ENCODE measurements at regions not wholly inside any gene's neighbourhood (a gene's known extent, or its start where the extent isn't known, plus 50 kb on each side); places are given as distances from the start of the nearest gene placed in this dataset.

DNA sequence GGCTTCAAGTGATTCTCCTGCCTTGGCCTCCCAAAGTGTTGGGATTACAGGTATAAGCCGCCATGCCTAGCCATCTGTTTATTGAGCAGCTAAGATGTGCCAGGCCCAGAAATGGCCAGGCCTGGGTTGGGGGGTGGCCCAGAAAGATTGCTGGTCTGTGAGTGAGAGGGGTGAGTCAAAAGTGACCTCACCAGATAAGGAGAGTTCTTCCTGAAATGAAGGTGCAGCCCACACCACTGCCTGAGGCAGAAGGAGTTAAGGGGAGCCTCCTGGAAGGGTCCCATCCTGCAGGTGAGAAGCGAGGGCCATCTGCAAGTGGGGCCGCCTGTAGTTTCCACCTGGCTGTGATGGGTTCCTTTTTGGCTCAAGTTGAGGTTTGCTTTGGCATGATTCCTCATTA is 96.9 kb upstream of the KLF4 start:
- H3K4me1 Mint-ChIP-seq (ENCODE audit: low read depth, unreplicated experiment), result peaks cover 7% of the 10 kb centered on the region
- Histone ChIP-seq H3K4me2 (ENCODE audit: low read length) (no peak overlapping the region), H3K27me3 (ENCODE audit: insufficient read depth, low read length) (peaks cover 2% of the 10 kb centered on the region), H3K36me3 (ENCODE audit: insufficient read depth, low read length) (no peaks in the 10 kb centered on the region), H3K27ac (ENCODE audit: low read depth, low read length) (no peak overlapping the region), H3K79me2 (ENCODE audit: insufficient read depth, low read length) (no peaks in the 10 kb centered on the region), H2AFZ (ENCODE audit: low read depth, low read length) (no peak overlapping the region), H3K9ac (ENCODE audit: low read length) (no peak overlapping the region), H3K4me3 (ENCODE audit: insufficient read depth, low read depth, low read length) (no peak overlapping the region), H3K4me1 (ENCODE audit: insufficient read depth, low read length) (no peaks in the 10 kb centered on the region), H4K20me1 (ENCODE audit: insufficient read depth, low read length) (no peaks in the 10 kb centered on the region), H3K9me3 (ENCODE audit: insufficient read depth, low read depth, low read length) (no peaks in the 10 kb centered on the region)
- DNase-seq (ENCODE audit: low read depth), result no peak
- no peaks in the 10 kb centered on the region for H3K36me3 Mint-ChIP-seq (ENCODE audit: low read depth, unreplicated experiment)
- no peak overlapping the region for H3K27ac Mint-ChIP-seq (ENCODE audit: unreplicated experiment)
- TF ChIP-seq CTCF (IDR thresholded peaks at IDR 0.05; ENCODE audit: insufficient read depth, low read depth, low read length) (no peak), EZH2 (IDR thresholded peaks at IDR 0.05; ENCODE audit: insufficient read depth, low read length) (no peak)
- no peak overlapping the region for H3K4me3 Mint-ChIP-seq (ENCODE audit: unreplicated experiment)
- H3K9me3 Mint-ChIP-seq (ENCODE audit: unreplicated experiment), result no peaks in the 10 kb centered on the region
- peaks cover 45% of the 10 kb centered on the region for H3K27me3 Mint-ChIP-seq (ENCODE audit: low read depth, unreplicated experiment)
- no peak for FAIRE-seq

GRCh38 chr9:107585465-107585864 is 95.9 kb upstream of the KLF4 start:
- Histone ChIP-seq H3K79me2 (ENCODE audit: insufficient read depth, low read length) (no peaks in the 10 kb centered on the region), H3K27me3 (ENCODE audit: insufficient read depth, low read length) (peaks cover 2% of the 10 kb centered on the region), H3K9me3 (ENCODE audit: insufficient read depth, low read depth, low read length) (no peaks in the 10 kb centered on the region), H2AFZ (ENCODE audit: low read depth, low read length) (no peak overlapping the region), H3K4me2 (ENCODE audit: low read length) (no peak overlapping the region), H3K27ac (ENCODE audit: low read depth, low read length) (no peak overlapping the region), H4K20me1 (ENCODE audit: insufficient read depth, low read length) (no peaks in the 10 kb centered on the region), H3K9ac (ENCODE audit: low read length) (no peak overlapping the region), H3K36me3 (ENCODE audit: insufficient read depth, low read length) (no peaks in the 10 kb centered on the region), H3K4me3 (ENCODE audit: insufficient read depth, low read depth, low read length) (no peak overlapping the region), H3K4me1 (ENCODE audit: insufficient read depth, low read length) (no peaks in the 10 kb centered on the region)
- Mint-ChIP-seq H3K27me3 (ENCODE audit: low read depth, unreplicated experiment) (peaks cover 44% of the 10 kb centered on the region), H3K4me1 (ENCODE audit: low read depth, unreplicated experiment) (peaks cover 7% of the 10 kb centered on the region), H3K9me3 (ENCODE audit: unreplicated experiment) (no peaks in the 10 kb centered on the region), H3K36me3 (ENCODE audit: low read depth, unreplicated experiment) (no peaks in the 10 kb centered on the region), H3K4me3 (ENCODE audit: unreplicated experiment) (no peak overlapping the region), H3K27ac (ENCODE audit: unreplicated experiment) (no peak overlapping the region)
- TF ChIP-seq EZH2 (IDR thresholded peaks at IDR 0.05; ENCODE audit: insufficient read depth, low read length), result no peak
- no peak for TF ChIP-seq CTCF (IDR thresholded peaks at IDR 0.05; ENCODE audit: insufficient read depth, low read depth, low read length)
- FAIRE-seq, result no peak
- DNase-seq (ENCODE audit: low read depth), result no peak

GRCh38 chr9:107584944-107585343 is 95.4 kb upstream of the KLF4 start:
- no peaks in the 10 kb centered on the region for H3K9me3 Mint-ChIP-seq (ENCODE audit: unreplicated experiment)
- H3K27me3 ChIP-seq (ENCODE audit: insufficient read depth, low read length), result peaks cover 2% of the 10 kb centered on the region
- H3K4me3 Mint-ChIP-seq (ENCODE audit: unreplicated experiment), result no peak overlapping the region
- H3K36me3 ChIP-seq (ENCODE audit: insufficient read depth, low read length), result no peaks in the 10 kb centered on the region
- no peaks in the 10 kb centered on the region for H4K20me1 ChIP-seq (ENCODE audit: insufficient read depth, low read length)
- no peak overlapping the region for H3K27ac Mint-ChIP-seq (ENCODE audit: unreplicated experiment)
- FAIRE-seq (no peak), DNase-seq (ENCODE audit: low read depth) (no peak)
- TF ChIP-seq EZH2 (IDR thresholded peaks at IDR 0.05; ENCODE audit: insufficient read depth, low read length), result no peak
- TF ChIP-seq CTCF (IDR thresholded peaks at IDR 0.05; ENCODE audit: insufficient read depth, low read depth, low read length), result no peak
- no peaks in the 10 kb centered on the region for H3K79me2 ChIP-seq (ENCODE audit: insufficient read depth, low read length)
- no peak overlapping the region for H2AFZ ChIP-seq (ENCODE audit: low read depth, low read length)
- no peak overlapping the region for H3K4me3 ChIP-seq (ENCODE audit: insufficient read depth, low read depth, low read length)
- no peaks in the 10 kb centered on the region for H3K4me1 ChIP-seq (ENCODE audit: insufficient read depth, low read length)
- peaks cover 41% of the 10 kb centered on the region for H3K27me3 Mint-ChIP-seq (ENCODE audit: low read depth, unreplicated experiment)
- no peak overlapping the region for H3K9ac ChIP-seq (ENCODE audit: low read length)
- no peaks in the 10 kb centered on the region for H3K9me3 ChIP-seq (ENCODE audit: insufficient read depth, low read depth, low read length)
- no peaks in the 10 kb centered on the region for H3K36me3 Mint-ChIP-seq (ENCODE audit: low read depth, unreplicated experiment)
- H3K27ac ChIP-seq (ENCODE audit: low read depth, low read length), result no peak overlapping the region
- peaks cover 7% of the 10 kb centered on the region for H3K4me1 Mint-ChIP-seq (ENCODE audit: low read depth, unreplicated experiment)
- no peak overlapping the region for H3K4me2 ChIP-seq (ENCODE audit: low read length)

All from astrocyte (in vitro differentiated cells and primary cell).